GM12892 (cell line): ENCODE measurements at regions not wholly inside any gene's neighbourhood (a gene's known extent, or its start where the extent isn't known, plus 50 kb on each side); places are given as distances from the start of the nearest gene placed in this dataset.

Source experiments
- POLR2A ChIP-seq: IDR thresholded peaks from 2 replicates; pipeline ENCODE4 v1.6.1; 2011; ENCODE audit warnings: low read depth, low read length, control low read depth
- POLR2AphosphoS5 ChIP-seq: IDR thresholded peaks from 2 replicates; pipeline ENCODE4 v1.6.1; 2011; ENCODE audit warnings: low read depth, low read length, control low read depth

GRCh38 chr13:110818747-110819146, 96.1 kb downstream of the ANKRD10 start:
- TF ChIP-seq POLR2A, result no peak
- TF ChIP-seq POLR2AphosphoS5, result no peak
